Activated CD8-positive, alpha-beta memory T cell treated with anti-CD3 and anti-CD28 coated beads for 48 hours (primary cell): ENCODE measurements at regions not wholly inside any gene's neighbourhood (a gene's known extent, or its start where the extent isn't known, plus 50 kb on each side); places are given as distances from the start of the nearest gene placed in this dataset.

Source experiments
- DNase-seq, 3 experiments: peaks; one replicate each; pipeline ENCODE4 v3.0.0-alpha.2; 2020; ENCODE audit warnings: low read depth in 2 of 3, low spot score in 2 of 3

- no peak for DNase-seq
Measured at GRCh38 chr2:43129676-43130547, 96.5 kb downstream of the ZFP36L2 start.

GRCh38 chr2:43128559-43128955 is 97.8 kb downstream of the ZFP36L2 start:
- DNase-seq, result no peak

- no peak for DNase-seq
Measured at GRCh38 chr2:43127941-43128558, 98.4 kb downstream of the ZFP36L2 start.

- peak; percentile 72 to 97 (median 96) for DNase-seq
Measured at GRCh38 chr2:43127208-43127940, 99.0 kb downstream of the ZFP36L2 start.

- DNase-seq, result no peak
Measured at GRCh38 chr2:43126817-43127207, 99.6 kb downstream of the ZFP36L2 start.

GRCh38 chr2:43125090-43125998 is 101.1 kb downstream of the ZFP36L2 start:
- DNase-seq, result no peak

- DNase-seq, result no peak
Measured at GRCh38 chr2:43124687-43125057, 101.7 kb downstream of the ZFP36L2 start.

GRCh38 chr2:43123981-43124686 is 102.3 kb downstream of the ZFP36L2 start:
- DNase-seq, result no peak

GRCh38 chr2:43123486-43123885 is 102.9 kb downstream of the ZFP36L2 start:
- DNase-seq, result no peak

- DNase-seq, result no peak
Measured at GRCh38 chr2:43123028-43123427, 103.4 kb downstream of the ZFP36L2 start.

GRCh38 chr2:43121580-43122314 is 104.7 kb downstream of the ZFP36L2 start:
- no peak for DNase-seq

GRCh38 chr2:43119303-43119702 is 107.1 kb downstream of the ZFP36L2 start:
- no peak for DNase-seq

- DNase-seq, result no peak
Measured at GRCh38 chr2:43117521-43118143, 108.8 kb downstream of the ZFP36L2 start.

GRCh38 chr2:43116988-43117387 is 109.4 kb downstream of the ZFP36L2 start:
- DNase-seq, result no peak

GRCh38 chr2:43115881-43116280 is 110.5 kb downstream of the ZFP36L2 start:
- DNase-seq, result no peak

- no peak for DNase-seq
Measured at GRCh38 chr2:43114210-43114609, 112.2 kb downstream of the ZFP36L2 start.

GRCh38 chr2:43111788-43112554 is 114.4 kb downstream of the ZFP36L2 start:
- DNase-seq, result no peak

GRCh38 chr2:43110442-43110871 is 115.9 kb downstream of the ZFP36L2 start:
- no peak for DNase-seq
